Stimulated activated CD4-positive, alpha-beta T cell treated with anti-CD3 and anti-CD28 coated beads, Interleukin-15, amount 100 ng/mL, for 1 hour (primary cell): ENCODE measurements at regions not wholly inside any gene's neighbourhood (a gene's known extent, or its start where the extent isn't known, plus 50 kb on each side); places are given as distances from the start of the nearest gene placed in this dataset.

ENCODE experiments used
- DNase-seq, 2 donors: peaks; one replicate each; pipeline ENCODE4 v3.0.0-alpha.2; 2020; ENCODE audit warnings: low read depth in 1 of 2, low spot score in 1 of 2

DNA sequence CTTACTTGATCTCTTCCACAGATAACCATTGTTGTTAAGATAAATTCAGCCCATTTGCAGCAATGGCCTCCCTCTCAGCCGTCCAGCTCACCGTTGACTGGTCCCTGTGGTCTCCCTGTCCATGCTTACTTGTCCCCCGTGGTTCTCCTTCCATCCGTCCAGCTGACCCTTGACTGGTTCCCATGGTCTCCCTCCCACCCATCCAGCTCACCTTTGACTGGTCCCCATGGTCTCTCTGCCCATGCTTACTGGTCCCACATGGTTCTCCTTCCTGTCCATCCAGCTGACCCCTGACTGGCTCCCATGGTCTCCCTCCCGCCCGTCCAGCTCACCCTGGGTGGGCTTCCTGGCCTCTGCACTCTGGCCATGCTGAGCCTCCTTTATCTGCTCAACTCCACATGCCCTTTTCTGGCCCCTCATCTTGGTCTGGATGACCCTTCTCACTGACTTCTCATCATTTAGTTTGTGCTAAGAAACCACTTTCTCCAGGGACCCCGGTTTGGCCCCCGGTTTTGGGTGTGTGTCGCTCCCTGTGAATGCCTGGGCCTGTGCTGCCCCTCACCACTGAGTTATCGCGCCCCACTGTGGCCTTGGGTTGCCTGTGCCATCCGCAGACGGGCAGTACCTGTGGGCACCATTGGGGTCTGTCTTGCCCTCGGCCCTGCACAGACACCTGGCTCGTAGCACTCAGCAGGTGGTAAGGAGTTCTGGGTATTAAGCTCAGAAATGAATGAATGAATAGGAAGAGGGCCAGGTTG lies 146.4 kb downstream of the ERMARD start:
- no peak for DNase-seq

DNA sequence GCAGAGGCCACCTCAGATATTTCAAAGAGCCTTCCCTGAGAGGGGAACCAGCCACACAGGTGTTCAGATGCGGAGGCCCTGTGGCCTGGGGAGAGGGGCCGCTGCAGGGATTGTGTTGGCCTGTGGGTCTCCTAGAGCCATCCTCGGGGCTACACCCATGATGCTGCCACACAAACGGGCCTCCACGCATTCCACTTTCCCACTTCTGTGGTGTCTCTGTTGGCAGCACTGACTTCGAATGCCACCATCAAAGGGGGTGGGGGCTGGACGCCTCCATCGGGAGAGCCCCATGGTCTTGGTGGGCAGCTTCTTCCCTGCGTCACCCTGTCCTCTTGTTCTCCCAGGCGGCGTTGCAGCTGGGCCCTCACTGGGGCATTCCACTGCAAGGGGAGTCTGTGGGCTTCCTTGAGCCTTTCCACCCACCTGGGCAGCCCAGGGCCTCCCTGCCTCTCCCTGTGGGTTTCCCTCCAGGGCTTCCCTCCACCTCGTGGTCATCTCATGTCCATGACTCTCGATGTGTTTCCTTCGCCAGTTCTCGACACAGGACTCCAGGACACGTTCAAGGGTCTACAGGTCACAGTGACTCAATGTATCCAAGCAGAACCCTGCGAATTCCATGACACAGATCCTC lies 145.5 kb downstream of the ERMARD start:
- no peak for DNase-seq

DNA sequence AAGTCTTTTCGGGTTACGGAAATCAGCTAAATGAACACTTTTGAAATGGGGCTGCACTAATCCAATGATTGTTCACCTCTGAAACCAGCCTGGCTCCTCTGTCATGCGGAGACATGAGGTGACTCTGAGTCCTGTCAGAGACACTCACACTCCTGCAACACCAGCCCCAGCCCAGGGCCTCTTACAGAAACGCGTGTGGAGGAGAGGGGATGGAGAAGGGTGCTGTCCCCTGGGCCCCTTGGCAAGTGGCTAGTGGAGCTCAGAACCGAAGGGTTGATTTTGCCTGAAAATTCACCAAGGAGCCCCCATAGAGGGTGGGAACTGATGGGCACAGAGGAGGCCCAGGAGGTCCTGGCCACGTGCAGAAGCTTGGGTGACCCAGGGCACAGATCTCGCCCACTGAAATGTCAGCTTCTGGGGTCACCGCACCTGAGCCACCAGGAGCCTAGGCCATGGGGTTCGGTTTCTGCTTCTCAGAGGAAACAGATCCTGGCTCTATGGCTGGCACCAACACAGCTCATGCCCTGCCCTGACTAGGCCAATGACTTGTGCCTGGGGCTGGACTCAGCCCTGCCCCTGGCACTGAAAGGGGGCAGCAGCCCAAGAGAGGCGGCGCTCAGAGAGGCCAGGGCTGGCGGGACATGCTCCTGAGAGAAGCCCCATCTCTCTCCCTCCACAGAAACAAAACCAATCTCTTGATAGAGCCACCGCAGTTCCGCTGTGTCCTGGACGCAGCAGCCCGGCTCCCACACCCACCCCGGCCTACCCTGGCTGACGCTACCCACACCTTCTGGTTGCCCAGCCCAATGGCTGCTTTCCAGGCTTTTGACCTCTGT lies 144.7 kb downstream of the ERMARD start:
- DNase-seq: no peak

DNA sequence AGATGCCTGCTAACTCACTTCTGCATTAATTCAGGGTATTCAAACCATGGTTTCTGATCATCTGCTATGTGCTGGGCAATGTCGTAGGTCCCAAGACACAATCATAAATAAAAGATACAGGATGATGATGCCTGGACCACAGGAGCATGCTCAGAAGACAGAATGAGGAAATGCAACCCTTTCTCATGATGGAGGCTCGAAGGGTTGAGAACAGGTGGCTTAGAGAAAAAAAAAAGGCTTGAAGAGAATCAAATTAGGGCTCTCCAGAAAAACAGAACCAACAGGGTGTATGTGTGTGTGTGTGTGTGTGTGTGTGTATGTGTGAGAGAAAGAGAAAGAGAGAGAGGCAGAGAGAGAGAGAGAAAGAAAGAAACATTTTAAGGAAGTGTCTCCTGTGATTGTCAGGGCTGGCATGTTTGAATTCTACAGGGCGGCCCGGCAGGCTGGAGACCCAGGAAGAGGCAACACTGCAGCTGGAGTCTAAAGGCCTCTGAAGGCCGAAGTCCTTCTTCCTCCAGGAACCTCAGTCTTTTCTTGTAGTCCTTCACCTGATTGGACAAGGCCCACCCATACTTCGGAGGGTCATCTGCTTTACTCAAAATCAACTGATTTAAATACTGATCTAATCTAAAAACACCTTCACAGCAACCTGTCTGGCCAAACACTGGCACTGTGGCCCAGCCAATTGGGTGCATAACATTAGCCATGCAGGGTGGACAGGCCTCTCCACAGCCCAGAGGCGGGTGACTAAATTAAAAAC lies 143.8 kb downstream of the ERMARD start:
- no peak for DNase-seq

DNA sequence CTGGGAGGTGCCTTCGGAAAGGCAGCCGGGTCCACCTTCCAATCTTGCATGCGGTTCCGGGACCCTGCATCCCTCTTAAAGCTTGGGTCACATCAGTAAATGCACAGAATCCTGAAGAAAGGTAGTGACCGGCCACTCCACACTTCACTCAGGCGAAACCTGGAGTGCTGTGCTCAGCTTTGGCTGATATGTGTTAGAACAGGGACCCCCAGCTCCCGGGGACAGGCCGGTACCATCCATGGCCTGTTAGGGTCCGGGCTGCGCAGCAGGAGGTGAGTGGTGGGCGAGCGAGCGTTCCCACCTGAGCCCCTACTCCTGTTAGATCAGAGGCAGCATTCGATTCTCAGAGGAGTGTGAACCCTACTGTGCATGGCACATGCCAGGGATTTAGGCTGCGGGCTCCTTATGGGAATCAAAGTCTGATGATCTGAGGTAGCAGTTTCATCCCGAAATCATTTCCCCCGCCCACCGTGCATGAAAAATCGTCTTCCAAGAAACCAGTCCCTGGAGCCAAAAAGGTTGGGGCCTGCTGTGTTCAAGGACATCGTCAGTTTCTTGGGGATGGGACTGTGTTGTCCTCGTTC lies 143.0 kb downstream of the ERMARD start:
- no peak for DNase-seq

DNA sequence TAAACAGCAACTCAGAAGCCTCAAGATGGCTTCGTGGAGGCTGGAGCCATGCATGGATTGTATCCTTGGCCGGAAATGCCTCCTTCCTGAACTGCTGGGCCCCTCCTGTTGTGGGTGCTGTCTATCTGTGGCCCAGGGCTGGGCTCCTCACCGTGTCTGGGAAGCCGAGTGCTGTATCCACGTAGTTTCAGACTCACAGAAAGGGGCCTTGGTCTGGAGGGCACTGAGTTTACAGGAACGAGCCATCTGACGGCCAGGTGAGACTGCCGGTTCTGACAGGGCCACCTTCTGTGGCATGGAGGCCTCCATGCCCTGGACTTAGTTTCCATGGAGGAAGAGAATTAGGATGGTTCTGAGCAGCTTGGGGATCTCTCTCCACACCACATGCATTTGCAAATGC lies 142.2 kb downstream of the ERMARD start:
- no peak for DNase-seq

DNA sequence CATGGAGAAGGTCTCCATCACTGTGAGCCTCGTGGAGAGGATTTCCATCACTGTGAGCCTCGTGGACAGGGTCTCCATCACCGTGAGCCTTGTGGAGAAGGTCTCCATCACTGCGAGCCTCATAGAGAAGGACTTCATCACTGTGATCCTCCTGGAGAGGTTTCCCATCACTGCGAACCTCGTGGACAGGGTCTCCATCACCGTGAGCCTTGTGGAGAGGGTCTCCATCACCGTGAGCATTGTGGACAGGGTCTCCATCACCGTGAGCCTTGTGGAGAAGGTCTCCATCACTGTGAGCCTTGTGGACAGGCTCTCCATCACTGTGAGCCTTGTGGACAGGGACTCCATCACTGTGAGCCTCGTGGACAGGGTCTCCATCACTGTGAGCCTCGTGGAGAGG lies 140.4 kb downstream of the ERMARD start:
- DNase-seq: no peak

DNA sequence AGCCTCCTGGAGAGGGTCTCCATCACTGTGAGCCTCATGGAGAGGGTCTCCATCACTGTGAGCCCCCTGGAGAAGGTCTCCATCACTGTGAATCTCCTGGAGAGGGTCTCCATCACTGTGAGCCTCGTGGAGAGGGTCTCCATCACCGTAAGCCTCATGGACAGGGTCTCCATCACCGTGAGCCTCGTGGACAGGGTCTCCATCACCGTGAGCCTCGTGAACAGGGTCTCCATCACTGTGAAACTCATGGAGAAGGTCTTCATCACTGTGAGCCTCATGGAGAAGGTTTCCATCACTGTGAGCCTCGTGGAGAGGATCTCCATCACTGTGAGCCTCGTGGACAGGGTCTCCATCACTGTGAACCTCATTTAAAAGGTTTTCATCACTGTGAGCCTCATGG lies 140.0 kb downstream of the ERMARD start:
- DNase-seq: no peak

DNA sequence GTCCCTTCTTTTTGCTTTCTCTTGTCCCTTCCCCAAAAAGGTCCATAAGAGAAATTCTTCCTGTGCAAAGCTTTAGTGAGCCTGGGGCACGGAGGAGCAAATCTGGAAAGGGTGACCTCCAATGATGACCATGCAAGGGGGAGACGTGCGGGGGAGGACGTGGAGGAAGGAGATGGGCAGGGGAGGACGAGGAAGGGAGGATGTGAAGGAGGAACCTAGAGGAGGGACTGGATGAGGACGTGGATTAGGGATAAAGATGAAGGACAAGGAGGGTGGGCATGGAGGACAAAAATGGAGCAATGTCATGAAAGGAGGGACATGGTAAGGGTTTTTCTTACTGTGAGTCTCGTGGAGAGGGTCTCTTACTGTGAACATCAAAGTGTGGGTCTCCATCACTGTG lies 139.5 kb downstream of the ERMARD start:
- DNase-seq: no peak

DNA sequence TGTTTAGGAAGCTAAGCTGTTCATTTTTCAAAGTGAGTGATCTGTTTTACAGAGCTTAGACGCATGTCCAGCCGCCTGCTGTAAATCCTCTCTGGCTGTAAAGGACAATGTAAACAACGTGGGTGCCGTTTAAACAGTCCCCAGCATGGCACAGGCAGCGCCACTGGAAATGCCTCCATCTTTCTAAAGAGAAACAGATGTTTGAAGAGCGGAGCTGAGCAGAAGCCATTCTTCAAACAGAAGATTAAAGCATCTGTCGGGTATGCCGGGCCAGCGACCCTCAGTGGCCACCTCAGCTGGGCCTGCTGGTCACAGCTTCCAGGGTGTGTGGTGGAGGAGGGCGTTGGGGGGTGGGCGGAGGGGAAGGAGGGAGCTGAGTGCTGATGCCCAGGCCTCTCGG lies 138.6 kb downstream of the ERMARD start:
- no peak for DNase-seq

DNA sequence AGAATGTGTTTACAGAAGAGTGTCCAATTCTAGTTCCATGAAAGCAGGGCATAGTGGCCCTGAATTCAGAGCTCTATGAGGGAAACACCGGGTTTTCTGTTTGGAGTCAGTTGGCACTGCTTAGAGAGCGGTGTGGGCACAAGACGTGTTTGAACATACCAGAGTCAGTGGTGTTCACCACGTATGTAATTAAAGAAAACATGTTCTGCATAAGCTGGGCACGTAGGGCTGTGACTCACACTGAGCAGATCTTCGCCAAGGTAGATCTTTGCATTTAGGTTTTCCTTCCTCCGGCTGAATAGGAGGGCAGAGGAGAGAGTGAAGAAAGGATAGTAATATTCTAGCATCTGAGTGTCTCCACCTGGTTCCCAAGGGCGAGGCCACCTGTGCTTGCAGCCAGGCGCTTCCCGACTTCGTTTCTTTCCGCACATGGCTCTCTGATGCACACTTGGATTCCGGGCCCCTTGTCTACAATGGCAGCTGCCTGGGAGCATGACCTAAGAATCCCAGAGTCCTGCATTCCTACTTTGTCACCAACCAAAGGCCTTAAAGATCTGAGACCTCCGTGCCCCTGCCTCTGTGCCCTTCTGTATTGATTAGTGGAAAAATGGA lies 136.2 kb downstream of the ERMARD start:
- DNase-seq: no peak

DNA sequence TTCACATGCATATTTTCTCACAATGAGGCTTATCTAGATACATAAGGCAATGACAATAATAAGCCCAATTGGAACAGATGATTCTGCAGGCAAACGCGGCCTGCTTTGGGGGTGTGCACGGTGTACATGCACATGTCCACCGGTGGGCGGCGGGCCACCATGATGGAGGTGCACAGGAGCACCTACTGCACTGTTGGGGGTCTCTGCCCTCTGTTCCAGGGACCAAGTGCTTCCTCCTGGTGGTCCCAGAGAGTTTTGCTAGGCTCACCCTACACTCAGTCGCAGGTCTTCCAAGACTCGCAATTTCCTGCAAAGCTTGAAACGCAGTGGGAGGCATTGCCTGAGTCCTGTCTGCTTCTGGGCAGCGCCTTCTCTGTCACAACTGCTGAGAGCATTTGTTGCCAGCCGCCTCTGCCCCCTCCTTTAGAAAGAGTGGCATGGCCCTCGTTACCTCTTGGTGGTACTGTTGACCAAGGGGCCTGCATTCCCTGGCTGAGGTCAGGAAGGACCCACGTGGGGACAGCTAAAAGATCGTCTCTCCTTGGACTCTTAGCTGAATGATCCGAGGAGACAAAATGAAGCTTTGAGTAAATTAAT lies 135.3 kb downstream of the ERMARD start:
- DNase-seq: no peak

DNA sequence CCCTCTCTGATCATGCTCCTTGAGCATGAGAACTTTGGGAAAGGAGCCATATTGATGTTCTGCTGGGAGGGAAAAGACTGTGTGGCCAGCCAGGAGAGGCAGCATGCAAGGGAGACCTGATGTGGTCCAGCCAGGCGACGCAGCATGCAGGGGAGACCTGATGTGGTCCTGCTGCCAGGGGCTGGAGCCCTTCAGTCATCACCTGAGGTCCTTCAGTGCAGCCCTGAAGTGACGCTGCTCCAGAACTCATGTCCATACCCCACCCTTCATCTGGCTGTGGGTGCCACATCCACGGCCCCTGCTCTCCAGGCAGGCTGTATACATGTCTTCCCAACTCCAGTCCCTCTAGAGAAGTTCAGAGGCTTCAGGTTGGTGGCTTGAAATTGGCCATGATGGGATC lies 134.4 kb downstream of the ERMARD start:
- DNase-seq: no peak

DNA sequence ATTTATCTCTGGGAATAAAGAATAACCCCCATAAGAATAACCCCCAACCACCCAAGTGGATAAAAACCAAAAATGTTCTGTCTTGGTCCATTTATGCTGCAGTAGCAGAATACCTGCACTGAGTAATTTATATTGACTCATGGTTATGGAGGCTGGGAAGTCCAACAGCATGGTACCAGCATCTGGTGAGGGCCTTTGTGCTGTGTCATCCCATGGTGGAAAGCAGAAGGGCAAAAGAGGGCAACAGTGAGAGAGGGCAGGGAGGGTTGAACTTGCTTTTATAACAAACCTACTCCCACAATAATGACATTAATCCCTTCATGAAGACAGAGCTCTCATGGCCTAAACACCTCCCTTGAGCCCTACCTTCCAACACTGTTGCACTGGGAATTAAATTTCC lies 133.7 kb downstream of the ERMARD start:
- DNase-seq: no peak

DNA sequence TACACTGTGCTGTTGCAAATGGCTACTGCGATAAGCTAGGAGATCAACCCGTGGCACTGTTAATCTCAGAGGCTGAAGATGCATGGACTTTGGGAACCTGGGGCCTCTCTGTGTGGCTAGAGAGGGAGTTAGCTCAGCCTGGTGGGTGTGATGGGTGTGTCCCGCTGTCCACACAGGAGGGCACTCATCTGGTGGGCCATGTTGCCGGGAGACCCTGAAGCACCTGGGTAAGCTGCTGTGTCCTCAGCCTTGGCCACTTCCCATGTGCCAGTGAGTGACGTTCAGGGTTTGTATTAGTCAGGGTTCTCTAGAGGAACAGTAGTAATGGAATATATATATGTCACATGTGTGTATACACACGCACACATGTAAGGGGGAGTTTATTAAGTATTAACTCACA lies 132.7 kb downstream of the ERMARD start:
- DNase-seq: no peak

DNA sequence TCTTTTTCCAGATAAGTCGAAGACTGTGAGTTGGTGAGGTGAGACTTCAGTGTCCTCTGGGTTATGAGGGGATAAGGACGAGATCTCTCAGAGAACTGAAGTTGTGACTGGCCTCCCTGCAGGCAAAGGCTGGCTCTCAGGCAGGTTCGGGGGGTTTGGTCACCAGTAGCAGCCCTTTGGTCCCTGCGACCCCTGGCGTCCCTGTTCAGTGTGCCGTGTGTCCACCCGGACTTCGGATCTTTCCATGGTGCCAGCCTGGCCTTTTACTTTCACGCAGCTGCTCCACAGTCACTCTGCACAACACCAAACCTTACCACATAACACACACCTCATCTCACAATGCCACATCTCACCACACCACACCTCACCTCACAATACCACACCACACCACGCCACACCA lies 131.9 kb downstream of the ERMARD start:
- DNase-seq: no peak

DNA sequence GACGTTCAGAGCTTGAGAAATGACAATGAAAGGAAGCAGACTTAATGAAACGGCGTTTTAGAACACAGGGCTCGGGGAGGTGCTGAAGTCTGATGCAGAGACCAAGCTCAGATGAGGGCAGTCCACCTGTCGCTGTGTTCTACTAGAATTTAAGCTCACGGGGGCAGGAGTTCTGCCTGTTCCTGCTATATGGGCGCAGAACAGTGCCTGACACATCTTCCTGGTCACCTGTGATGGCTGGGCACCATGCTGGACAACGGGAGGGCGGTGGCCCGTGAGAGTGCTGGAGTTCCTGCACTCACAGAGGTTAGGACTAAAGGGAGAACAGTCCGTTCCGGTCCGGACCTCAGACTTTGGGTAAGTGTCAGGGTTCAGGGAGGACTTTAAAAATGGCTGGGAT lies 130.6 kb downstream of the ERMARD start:
- no peak for DNase-seq

DNA sequence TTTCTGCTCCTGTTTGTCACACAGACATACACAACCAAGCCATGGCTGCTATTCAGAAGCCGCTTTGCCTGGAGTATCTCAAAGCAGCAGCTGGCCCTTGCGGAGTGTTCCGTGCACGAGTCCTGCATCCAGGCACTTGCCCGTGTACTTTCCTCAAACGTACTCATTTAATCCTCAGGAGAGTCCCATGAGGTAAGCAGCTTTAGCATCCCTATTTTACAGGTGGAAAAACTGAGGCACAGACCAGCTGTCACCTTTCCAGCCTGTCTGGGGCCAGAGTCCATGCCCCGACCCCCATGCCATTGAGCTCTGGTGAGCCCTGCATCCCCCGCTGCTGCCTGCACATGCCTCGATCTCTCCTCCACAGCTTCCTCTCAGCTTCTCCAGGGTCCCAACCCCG lies 130.0 kb downstream of the ERMARD start:
- DNase-seq: no peak

DNA sequence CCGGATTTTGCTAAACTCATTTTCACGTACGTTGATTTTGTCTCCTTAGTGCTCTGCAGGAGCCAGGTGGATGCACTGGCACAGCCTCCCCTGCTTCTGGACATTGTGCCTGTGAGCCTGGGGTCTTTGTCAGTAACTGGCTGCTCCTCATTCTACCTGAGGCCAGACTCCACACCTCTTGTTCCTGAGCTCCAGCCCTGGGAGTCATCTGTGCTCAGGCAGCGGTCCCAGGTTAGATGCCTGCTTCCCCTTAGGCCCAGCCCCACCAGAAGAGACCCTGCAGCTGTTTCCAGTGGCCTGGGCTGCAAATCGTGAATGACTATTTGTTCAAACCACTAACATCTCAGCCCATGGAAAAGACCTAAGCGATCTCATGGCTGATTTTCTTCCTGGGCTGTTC lies 129.1 kb downstream of the ERMARD start:
- no peak for DNase-seq

DNA sequence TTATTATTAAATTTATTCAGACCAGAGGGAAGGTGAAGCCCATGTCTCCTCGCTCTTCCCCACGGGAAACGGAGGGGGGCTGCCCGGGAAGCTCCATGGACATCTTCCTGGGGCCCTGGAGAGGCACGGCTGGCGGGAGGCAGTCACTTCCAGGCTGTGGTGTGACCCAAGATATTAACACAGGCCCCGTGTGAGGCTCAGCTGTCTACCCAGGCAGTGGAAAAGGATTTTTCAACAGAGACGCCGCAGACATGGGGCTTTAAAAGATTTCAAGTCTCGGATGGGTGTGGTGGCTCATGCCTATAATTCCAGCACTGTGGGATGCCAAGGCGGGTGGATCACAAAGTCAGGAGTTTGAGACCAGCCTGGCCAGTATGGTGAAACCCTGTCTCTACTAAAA lies 117.9 kb downstream of the ERMARD start:
- DNase-seq: no peak
